ENCODE measurements at regions not wholly inside any gene's neighbourhood (a gene's known extent, or its start where the extent isn't known, plus 50 kb on each side); places are given as distances from the start of the nearest gene placed in this dataset.
"Not testable (repeated sequence)": the region's sequence is repeated elsewhere in the genome, so short reads cannot be mapped to it uniquely, and the experiment has no call there.

GRCh38 chr1:244106837-244107493 lies 55.9 kb downstream of the ZBTB18 start:
- no peak for DNase-seq (ENCODE audit: low read depth)

GRCh38 chr1:244111027-244111426 lies 59.9 kb downstream of the ZBTB18 start:
- DNase-seq (ENCODE audit: low read depth), result no peak

- DNase-seq (ENCODE audit: low read depth), result no peak
Observed at GRCh38 chr1:244112041-244112440, 61.0 kb downstream of the ZBTB18 start.

GRCh38 chr1:244112636-244113035 lies 61.6 kb downstream of the ZBTB18 start:
- peak; percentile 70 for DNase-seq (ENCODE audit: low read depth)

GRCh38 chr1:244113532-244114320 lies 62.6 kb downstream of the ZBTB18 start:
- DNase-seq (ENCODE audit: low read depth), result peak; percentile 70

GRCh38 chr1:244114892-244115291 lies 63.8 kb downstream of the ZBTB18 start:
- no peak for DNase-seq (ENCODE audit: low read depth)

GRCh38 chr1:244116946-244117345 lies 65.9 kb downstream of the ZBTB18 start:
- no peak for DNase-seq (ENCODE audit: low read depth)

GRCh38 chr1:244118109-244118761 lies 67.2 kb downstream of the ZBTB18 start:
- DNase-seq (ENCODE audit: low read depth), result no peak

- DNase-seq (ENCODE audit: low read depth), result no peak
Observed at GRCh38 chr1:244128591-244129383, 77.7 kb downstream of the ZBTB18 start.

- DNase-seq (ENCODE audit: low read depth), result no peak
Observed at GRCh38 chr1:244137276-244137675, 86.2 kb downstream of the ZBTB18 start.

GRCh38 chr1:244137725-244138124 lies 86.6 kb downstream of the ZBTB18 start:
- DNase-seq (ENCODE audit: low read depth), result no peak

GRCh38 chr1:244138399-244138798 lies 87.3 kb downstream of the ZBTB18 start:
- DNase-seq (ENCODE audit: low read depth), result no peak

GRCh38 chr1:244139655-244140054 lies 88.6 kb downstream of the ZBTB18 start:
- DNase-seq (ENCODE audit: low read depth), result no peak

- DNase-seq (ENCODE audit: low read depth), result no peak
Observed at GRCh38 chr1:244140420-244140819, 89.3 kb downstream of the ZBTB18 start.

- DNase-seq (ENCODE audit: low read depth), result no peak
Observed at GRCh38 chr1:244144053-244144452, 93.0 kb downstream of the ZBTB18 start.

GRCh38 chr1:244150071-244150470 lies 99.0 kb downstream of the ZBTB18 start:
- DNase-seq (ENCODE audit: low read depth), result no peak

GRCh38 chr1:244150665-244151064 lies 99.6 kb downstream of the ZBTB18 start:
- DNase-seq (ENCODE audit: low read depth), result no peak

- no peak for DNase-seq (ENCODE audit: low read depth)
Observed at GRCh38 chr1:244151537-244151936, 100.5 kb downstream of the ZBTB18 start.

GRCh38 chr1:244154508-244154871 lies 103.4 kb downstream of the ZBTB18 start:
- DNase-seq (ENCODE audit: low read depth), result no peak

GRCh38 chr1:244154872-244155531 lies 103.9 kb downstream of the ZBTB18 start:
- DNase-seq (ENCODE audit: low read depth), result no peak

GRCh38 chr1:244155661-244156060 lies 104.6 kb downstream of the ZBTB18 start:
- no peak for DNase-seq (ENCODE audit: low read depth)

GRCh38 chr1:244156617-244157016 lies 105.5 kb downstream of the ZBTB18 start:
- not testable (repeated sequence) for DNase-seq (ENCODE audit: low read depth)
